ENCODE measurements at regions not wholly inside any gene's neighbourhood (a gene's known extent, or its start where the extent isn't known, plus 50 kb on each side); places are given as distances from the start of the nearest gene placed in this dataset.

- TF ChIP-seq POLR2A (IDR thresholded peaks at IDR 0.05) (no peak), CTCF (IDR thresholded peaks at IDR 0.05) (no peak)
Observed at GRCh38 chr18:77911971-77912605, 662.4 kb downstream of the GALR1 start.

All from vagina (tissue), 2 donors.